Activated CD8-positive, alpha-beta memory T cell treated with anti-CD3 and anti-CD28 coated beads, Interleukin-2, amount 50 U/mL, for 24 hours (primary cell): ENCODE measurements at regions not wholly inside any gene's neighbourhood (a gene's known extent, or its start where the extent isn't known, plus 50 kb on each side); places are given as distances from the start of the nearest gene placed in this dataset.
"Not testable (repeated sequence)": the region's sequence is repeated elsewhere in the genome, so short reads cannot be mapped to it uniquely, and the experiment has no call there.

ENCODE experiments used
- DNase-seq: peaks from one replicate; pipeline ENCODE4 v3.0.0-alpha.2; 2020; ENCODE audit errors: extremely low read depth

DNA sequence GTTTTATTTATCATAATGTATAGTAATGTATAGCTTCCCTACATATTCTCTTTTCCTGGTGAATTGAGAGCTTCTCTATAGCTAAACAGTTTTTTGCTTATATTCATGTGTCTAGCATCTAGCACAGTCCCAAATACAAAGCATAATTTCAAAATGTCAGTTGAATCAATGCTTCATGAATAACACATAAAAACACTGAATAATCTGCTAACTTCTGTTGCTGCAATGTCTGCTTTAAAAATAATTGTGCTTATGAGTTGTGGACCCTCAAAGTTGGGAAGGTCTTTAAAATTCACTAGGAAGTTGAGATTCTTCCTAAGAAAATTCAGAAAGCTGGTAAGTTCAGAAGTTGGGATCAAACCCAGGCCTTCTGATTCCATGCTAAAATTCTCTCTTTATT, 600.9 kb upstream of the FAM98A start:
- no peak for DNase-seq

DNA sequence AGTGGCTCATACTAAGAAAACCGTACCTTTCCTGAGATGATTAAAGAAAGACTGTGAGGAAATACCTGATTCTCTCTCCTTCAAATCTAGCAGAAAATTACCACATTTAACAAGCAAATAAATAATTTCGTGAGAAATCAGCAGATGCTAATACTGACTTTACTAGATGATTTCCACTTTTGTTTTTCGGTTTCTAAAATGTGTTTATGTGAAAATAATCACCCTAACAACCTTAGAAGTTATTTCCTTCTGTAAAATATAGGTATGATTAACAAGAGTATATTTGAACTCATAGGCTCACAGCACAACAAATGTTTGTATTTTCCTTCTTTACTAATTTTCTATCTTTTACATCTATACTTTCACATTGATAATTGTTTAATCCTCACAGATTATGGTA, 594.1 kb upstream of the FAM98A start:
- no peak for DNase-seq

DNA sequence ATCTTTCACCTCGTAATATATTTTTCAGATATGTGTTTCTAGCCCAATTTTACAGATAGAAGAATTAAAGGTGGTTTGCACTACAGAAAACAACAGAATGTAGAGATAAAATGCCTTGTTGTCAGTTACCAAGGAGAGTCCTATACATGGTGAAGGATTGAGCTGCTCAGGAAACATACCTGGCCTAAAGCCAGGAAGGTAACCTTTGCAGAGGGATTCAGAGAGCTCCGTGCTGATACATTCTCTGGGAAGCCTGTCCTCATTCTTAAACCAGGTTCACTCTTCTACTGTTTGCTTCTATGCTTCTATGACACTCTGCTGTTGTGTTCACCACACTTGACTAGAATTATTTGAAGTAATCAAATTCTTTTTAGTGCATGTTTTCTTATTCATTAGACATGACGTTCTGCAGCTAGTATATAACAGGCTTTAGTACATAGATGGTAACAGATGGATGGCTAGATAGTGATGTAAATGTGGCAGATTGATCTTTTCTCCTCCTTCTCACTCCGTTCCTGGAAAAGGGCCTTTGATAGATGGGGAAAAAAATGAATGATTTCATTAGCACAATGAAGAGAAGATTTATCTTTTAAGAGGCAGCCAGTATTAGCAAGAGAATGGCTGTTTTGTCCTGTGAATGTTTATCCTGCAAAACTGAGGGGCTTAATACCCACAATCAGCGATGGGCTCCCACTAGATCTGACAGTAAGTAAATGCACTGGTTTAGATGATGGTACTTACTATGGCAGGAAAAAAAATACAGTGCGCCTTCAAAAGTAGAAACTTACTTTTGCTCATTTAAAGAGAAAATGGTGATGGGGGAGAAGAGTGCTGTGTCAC, 589.6 kb upstream of the FAM98A start:
- DNase-seq, result no peak

DNA sequence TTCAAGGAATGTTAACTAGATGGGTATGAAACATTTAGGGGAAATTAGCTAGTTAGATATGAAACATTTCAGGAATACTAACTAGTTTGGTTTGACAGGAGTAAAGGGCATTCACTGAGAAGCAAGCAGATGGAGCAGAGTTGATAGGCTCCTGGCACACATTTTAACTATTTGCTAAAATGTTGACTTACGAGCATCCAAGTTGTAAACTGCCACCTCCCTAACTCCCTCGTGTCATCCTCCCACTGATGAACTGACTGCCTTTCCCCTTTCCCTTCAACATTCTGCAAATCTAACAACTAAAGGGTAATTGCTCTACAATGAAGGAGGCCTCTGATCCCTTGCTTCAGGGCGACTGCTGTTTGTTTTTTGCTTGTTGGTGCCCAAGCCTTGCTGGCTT, 580.4 kb upstream of the FAM98A start:
- no peak for DNase-seq

DNA sequence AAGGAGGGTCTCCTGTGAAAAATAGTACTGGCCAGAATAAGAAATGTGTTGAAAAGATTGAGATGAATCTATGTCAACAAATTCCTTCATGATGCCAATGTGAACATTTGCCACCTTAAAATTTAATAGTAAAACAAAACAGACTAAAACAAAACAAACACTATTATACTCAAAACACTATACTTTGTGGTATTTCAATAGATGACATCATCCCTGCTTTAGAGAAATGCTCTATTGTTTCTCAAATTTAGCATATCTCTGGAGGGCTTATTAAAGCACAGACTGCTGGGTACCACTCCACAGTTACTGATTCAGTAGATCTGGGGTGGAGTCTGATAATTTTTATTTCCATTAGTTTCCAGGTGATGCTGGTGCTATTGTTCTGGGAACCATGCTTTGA, 579.4 kb upstream of the FAM98A start:
- DNase-seq, result no peak

DNA sequence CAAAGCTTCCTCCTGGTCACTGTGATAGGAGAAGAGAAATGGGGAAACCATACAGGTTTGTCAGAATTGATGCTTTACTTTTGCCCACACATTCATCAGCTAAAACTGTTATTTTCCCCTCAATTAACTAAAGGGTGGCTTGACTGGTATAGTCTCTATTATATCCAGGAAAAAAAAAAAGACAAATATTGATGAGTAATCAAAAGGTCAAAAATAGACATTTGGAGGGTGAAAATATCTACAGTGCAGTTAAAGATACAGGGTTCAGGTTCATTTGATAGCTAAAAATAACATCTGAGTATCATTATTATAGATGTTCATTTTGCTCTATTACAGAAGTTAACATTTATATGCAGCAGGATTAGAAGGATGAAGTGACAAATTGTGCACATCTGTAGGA, 577.6 kb upstream of the FAM98A start:
- no peak for DNase-seq

DNA sequence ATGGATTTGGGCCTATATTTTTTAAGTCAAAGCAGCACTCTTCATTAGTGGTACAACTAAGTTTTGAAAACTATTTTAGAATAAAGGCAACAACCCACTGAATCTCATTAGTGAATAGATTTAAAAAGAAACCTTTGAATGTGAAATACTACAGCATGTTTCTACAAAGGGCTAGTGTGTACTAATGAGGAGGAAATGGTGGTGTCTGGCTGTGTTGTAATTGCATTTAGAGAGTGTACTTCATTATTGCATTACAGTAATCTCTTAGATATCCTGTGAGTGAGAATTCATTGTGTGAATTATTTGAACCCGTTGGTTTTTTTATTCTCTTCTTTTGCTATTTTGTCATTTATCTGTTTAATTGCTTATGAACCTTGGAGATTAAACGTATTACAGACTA, 575.4 kb upstream of the FAM98A start:
- DNase-seq, result no peak

DNA sequence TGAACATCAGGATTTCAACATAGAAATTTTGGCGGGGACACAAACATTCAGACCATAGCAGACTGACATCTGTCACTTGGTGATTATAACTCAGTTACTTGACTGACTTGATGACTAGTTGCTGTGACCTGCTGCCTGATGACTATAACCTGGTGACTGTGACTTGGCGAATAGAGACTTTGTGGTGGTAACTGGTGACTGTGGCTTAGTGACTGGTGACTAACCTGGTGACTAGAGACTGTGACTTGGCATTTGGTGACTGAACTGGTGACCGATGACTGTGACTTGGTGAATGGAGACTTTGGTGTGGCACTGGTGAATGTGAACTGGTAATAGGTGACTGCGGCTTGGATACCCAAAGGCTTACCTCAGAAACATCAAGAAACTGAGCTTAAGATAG, 563.1 kb upstream of the FAM98A start:
- DNase-seq, result no peak

DNA sequence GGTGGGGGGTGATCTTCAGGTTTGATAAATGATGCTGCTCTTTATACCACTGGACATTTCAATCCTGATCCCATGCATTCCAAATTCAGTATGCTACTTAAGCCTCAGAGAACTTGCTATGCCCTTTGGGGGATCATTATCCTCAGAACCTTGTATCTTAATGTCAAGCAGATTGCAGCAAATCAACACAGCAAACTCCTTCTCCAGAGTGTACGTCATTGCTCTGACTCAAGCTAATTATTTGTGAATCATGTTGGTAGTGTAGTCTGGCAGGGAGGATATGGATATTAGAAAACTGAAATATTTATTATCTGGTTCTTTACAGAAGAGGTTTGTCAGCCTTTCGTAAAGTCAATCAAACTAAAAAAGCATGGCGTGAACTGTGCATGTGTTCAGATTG, 562.5 kb upstream of the FAM98A start:
- no peak for DNase-seq

DNA sequence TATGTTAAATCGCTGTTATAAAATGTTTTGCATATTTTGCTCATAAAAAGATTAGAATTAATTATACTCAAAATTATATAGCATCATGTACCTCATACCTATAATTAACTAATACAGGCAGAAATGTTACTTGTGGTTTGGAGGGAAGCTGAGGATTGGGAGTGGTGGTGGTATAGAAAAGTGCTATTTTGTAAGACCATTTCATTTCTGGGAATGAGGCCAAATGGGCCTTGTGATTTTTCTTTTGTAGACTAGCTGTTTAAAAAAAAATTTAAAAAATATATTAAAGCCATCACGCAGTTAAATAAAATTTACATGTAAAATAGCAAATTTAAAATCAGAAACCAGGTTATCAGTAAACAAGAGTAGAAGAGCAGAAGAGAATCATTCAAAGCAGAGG, 560.8 kb upstream of the FAM98A start:
- no peak for DNase-seq

DNA sequence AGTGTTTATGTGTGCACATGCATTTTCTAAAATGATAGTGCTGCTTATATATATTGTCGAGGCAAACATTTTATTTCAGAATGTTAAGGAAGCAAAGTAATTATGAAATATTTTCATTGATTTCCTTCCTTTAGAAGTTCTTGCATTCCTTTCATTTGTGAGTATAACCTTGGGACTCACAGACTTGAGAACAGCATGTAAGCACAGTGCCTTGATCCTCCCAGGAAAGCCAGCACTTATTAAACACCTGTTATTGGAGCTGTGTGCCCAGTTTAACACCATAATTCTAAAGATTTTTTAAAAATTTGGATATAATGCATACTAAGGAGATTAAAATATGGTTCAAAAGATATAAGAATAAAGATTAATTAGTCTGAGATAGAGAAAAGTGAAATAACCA, 554.4 kb upstream of the FAM98A start:
- DNase-seq, result no peak

DNA sequence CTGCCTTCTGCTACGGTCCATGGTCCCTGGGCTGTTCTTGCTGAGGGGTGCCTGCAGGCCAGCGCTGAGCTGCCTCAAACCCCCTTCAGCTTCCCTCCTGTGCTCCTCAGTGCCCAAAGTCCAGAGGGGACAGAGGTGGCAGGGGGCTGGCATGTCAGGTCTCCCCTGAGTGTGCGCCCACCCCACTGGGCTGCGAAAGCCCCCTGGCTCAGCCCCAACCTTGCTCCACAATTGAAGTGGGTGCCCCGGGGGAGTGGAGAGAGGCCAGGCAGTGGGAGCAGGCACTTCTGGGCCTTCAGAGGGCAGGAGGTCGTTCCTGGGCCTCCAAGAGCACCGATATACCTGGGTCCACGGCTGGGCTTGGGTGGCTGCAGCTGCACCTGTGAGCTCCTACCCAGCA, 548.7 kb upstream of the FAM98A start:
- DNase-seq, result no peak

DNA sequence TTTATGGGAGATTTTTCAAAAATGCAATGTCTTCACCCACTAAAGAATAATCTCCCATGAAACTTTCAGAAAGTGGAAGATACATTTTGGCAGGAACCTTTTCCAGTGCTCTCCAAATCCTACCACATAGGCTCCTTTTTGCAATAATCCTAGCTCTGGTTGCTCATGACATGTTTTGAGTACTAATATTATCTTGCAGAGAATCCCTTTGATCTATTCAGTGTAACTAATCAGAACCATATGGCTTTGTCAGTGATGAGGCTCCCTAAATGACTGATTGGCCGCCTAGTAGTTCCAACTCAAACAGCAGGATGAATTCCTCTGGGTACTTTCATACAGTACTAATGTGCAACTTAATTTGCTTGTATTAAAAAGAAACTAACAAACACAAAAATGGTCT, 544.0 kb upstream of the FAM98A start:
- DNase-seq, result no peak

DNA sequence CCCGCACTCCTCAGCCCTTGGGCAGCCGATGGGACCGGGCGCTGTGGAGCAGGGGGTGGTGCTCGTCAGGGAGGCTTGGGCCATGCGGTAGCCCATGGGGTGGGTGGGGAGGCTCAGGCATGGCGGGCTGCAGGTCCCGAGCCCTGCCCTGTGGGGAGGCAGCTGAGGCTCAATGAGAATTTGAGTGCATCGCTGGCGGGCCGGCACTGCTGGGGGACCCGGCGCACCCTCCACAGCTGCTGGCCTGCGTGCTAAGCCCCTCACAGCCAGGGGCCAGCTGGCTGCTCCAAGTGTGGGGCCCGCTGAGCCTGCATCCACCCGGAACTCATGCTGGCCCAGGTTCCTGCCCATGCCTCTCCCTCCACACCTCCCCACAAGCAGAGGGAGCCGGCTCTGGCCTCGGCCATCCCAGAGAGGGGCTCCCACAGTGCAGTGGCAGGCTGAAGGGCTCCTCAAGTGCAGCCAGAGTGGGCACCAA, 543.5 kb upstream of the FAM98A start:
- DNase-seq, result not testable (repeated sequence)

DNA sequence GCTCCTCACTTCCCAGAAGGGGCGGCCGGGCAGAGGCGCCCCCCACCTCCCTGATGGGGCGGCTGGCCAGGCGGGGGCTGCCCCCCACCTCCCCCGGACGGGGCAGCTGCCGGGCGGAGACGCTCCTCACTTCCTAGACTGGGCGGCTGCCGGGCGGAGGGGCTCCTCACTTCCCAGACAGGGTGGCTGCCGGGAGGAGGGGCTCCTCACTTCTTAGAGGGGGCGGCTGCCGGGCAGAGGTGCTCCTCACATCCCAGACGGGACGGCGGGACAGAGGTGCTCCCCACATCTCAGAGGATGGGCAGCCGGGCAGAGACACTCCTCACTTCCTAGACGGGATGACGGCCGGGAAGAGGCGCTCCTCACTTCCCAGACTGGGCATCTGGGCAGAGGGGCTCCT, 534.0 kb upstream of the FAM98A start:
- not testable (repeated sequence) for DNase-seq

DNA sequence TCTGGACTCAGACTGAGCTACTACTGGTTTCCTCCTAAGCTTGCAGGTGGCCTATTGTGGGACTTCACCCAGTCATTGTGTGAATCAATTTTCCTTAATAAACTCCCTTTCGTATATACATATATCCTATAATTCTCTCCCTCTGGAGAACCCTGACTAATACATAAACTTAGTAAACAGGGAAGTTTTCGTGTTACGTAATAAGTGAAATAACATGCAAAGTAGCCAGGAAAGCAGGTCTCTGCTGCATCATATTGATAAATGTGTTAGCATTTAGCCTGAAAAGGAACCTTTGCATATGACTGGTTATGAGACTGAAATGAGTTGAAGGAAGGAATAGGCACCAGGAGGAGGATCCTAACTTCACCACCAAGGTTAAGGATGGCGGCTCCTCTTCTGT, 527.2 kb upstream of the FAM98A start:
- DNase-seq, result no peak

DNA sequence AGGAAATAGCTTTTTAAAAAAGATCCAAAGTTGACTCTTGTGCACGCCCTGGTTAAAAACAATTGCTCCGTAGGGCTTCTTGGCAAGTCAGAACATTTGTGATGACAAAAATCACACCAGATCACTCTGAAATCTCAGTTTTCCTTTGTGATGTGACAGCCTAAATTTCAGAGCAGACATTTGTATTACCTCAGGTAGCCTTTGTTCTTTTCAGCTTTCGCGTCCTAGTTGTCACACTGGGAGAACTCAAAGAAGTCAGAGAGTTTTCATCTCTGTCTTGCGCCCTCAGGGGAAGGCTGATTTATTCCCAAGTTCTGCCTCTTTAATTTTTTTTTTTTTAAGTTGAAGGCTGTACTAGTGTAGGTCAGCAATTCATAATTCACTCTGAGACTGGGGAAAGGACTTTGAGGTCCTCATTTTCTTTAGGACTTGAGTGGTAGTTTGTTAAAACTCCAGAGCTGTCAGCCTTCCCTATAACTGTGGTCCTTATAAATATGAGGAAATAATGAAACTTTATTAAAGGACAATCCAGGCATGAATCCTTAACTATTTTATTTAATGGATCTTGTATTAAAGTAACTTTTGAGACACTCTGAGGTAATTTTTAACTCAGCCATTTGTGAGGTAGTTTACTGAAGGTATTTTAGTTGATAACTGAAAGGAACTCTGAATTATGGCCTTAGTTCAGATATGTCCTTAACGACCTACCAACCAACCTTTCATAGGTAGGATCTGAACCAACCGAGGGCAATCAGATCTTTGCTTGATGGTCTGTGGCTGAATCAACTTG, 525.1 kb upstream of the FAM98A start:
- DNase-seq, result no peak

DNA sequence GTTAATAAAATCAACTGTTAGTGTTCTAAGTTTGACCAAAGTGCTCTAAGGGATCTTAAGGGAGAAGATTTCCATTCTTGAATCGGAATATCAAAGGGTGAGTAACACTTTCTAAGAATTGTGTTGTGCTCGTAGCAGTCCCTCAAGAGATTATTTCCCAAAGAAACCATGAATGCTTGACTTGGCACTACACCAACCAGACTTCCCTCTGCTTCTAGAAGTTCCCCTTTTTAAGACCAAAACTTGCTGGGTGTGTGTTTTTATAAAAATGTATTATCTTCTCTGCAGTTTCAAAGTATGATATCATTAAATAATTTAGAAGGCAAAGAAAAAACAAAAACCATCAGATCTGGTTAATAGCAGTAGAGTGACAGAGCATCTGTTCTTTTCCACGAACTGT, 522.0 kb upstream of the FAM98A start:
- no peak for DNase-seq

DNA sequence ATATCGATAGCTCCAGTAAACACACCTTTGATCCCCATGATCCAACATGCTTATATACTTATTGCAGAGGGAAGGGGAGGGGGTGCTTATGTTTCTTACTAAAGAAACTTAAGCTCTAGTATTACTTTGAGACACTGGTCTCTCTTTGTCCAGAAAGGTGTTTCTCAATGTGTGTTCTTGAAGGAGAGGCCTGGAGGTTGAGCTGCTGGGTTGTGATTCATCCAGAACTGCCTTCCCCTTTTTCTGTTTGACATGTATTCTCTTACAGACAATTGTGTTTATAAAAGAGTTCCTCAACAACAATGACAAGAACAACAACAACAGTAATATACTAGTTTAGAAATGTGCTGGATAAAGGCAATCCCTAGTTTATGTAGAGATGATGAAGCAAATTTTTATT, 516.0 kb upstream of the FAM98A start:
- no peak for DNase-seq

DNA sequence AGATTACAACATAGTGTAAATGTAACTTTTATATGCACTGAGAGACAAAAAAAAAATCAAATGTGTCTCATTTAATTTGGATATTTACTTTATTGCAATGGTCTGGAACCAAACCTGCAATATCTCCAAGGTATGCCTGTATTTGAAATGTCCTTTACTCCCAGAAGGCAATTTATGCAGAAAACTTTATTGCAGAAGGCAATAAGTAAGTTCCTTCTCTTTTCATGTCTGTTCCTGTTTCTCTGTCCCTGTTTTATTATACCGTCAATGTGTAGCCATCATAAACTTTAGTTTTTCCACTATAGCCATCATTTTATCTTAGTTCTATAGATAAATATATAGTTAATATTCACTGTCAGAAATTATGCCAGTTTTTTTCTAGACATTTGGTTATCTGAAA, 513.1 kb upstream of the FAM98A start:
- no peak for DNase-seq

DNA sequence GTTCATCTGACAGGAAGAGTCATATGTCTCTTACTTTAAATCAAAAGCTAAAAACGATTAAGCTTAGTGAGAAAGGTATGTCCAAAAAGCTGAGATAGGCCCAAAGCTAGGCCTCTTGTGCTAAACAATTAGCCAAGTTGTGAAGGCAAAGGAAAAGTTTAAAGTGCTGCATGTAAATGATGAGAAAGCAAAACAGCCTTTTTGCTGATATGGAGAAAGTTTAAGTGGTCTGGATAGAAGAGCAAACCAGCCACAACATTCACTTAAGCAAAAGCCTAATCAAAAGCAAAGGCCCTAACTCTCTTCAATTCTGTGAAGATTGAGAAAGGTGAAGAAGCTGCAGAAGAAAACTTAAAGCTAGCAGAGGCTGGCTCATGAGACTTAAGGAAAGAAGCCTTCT, 511.3 kb upstream of the FAM98A start:
- DNase-seq, result no peak

DNA sequence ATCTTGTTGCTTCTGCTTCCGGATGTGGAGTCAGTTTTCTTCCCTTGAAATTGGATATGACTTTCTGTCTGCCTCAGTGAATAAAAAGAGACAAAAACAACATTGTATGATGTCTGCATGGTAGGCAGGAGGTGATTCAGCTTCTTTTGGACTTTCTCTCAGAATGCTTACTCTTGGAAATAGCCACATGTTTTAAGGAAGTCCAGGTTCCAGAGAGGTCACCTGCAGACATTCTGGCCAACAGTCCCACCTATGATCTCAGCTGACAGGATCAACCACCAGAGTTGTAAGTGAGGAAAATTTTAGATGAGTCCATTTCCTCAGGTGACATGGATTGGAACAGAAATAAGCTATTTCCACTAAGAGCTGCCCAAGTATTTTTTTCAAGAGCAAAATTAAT, 508.7 kb upstream of the FAM98A start:
- no peak for DNase-seq
